Kidney epithelial cell (primary cell): ENCODE measurements at regions not wholly inside any gene's neighbourhood (a gene's known extent, or its start where the extent isn't known, plus 50 kb on each side); places are given as distances from the start of the nearest gene placed in this dataset.

ENCODE experiments used
- DNase-seq: peaks from one replicate; pipeline ENCODE4 v3.0.0-alpha.2; 2010; ENCODE audit warnings: low read depth
- H3K27me3 ChIP-seq: 2 replicates; pipeline ENCODE4 v1.6.0; 2011; ENCODE audit warnings: low read length; ENCODE audit not compliant: control insufficient read depth, insufficient read depth
- H3K36me3 ChIP-seq: 2 replicates; pipeline ENCODE4 v1.5.1; 2011; ENCODE audit warnings: low read length; ENCODE audit not compliant: control insufficient read depth, insufficient read depth
- H3K4me3 ChIP-seq: 2 replicates; pipeline ENCODE4 v1.5.1; 2011; ENCODE audit warnings: low read depth, mild to moderate bottlenecking, control low read depth, low read length
- TF ChIP-seq, protein P1 (sequence below): IDR thresholded peaks from 2 replicates; pipeline ENCODE4 v1.5.1; 2011; ENCODE audit warnings: mild to moderate bottlenecking, moderate library complexity, low read length, control low read depth, inconsistent platforms; ENCODE audit not compliant: insufficient read depth, poor library complexity, severe bottlenecking

DNA sequence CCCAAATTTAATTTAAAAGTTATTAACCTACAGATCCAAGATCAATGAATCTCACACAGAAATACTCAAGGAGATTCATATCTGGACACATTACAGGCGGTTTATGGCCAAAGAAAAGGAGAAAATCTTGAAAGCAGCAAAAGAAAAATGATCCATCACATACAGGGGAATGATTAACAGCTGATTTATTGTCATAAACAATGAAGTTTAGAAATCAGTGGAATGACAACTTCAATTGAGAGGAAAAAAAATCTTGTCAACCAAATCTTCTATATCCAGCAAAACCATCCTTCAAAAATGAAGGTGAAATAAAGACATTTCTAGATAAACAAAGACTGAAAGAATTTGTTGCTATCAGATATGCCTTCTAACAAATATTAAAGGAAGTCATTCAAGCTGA, 156.2 kb upstream of the SEMA6D start:
- Histone ChIP-seq H3K4me3 (no peak overlapping the region), H3K36me3 (no peaks in the 10 kb centered on the region), H3K27me3 (no peaks in the 10 kb centered on the region)
- TF ChIP-seq, protein P1, sequence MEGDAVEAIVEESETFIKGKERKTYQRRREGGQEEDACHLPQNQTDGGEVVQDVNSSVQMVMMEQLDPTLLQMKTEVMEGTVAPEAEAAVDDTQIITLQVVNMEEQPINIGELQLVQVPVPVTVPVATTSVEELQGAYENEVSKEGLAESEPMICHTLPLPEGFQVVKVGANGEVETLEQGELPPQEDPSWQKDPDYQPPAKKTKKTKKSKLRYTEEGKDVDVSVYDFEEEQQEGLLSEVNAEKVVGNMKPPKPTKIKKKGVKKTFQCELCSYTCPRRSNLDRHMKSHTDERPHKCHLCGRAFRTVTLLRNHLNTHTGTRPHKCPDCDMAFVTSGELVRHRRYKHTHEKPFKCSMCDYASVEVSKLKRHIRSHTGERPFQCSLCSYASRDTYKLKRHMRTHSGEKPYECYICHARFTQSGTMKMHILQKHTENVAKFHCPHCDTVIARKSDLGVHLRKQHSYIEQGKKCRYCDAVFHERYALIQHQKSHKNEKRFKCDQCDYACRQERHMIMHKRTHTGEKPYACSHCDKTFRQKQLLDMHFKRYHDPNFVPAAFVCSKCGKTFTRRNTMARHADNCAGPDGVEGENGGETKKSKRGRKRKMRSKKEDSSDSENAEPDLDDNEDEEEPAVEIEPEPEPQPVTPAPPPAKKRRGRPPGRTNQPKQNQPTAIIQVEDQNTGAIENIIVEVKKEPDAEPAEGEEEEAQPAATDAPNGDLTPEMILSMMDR, result no peak
- no peak for DNase-seq

DNA sequence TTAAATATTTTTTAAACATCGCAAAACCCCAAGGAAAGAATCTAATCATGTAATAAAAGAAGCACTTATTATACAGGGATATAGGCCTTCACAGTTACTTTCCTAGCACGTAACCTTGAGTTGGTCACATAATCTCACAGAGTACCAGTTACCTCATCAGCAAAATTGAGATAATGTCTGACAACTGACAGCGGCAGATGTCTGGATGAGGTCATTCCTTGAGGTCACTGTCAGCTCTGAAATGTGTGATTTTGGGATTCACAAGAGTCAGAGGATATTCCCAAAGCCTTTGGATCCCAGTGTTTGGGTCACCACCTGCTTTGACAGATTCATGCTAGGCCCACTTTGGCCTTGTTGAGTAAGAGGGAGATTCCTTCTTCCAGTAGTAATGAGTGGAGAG, 151.4 kb upstream of the SEMA6D start:
- TF ChIP-seq, protein P1, result no peak
- no peaks in the 10 kb centered on the region for H3K36me3 ChIP-seq
- no peak for DNase-seq
- no peak overlapping the region for H3K4me3 ChIP-seq
- no peaks in the 10 kb centered on the region for H3K27me3 ChIP-seq

DNA sequence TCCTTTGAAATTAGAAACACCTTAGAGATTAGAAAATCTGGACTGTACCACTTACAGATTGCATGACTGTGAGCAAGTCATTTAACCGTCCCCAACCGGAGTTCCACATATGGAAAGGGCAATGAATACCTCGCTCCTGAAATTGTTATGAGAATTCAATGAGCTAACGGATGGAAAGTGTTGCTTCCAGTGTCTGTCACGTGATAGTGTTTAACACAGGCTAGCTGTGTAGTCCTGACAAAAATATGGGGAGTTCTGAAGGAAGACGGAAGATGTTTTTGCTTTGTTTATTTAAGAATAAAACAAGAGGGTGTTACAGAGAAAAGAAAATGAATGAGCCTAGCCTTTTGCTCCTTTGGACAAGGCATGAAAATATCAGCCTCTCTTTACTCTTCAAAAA, 150.7 kb upstream of the SEMA6D start:
- TF ChIP-seq, protein P1, result no peak
- H3K4me3 ChIP-seq, result no peak overlapping the region
- no peak for DNase-seq
- H3K36me3 ChIP-seq, result no peaks in the 10 kb centered on the region
- no peaks in the 10 kb centered on the region for H3K27me3 ChIP-seq

DNA sequence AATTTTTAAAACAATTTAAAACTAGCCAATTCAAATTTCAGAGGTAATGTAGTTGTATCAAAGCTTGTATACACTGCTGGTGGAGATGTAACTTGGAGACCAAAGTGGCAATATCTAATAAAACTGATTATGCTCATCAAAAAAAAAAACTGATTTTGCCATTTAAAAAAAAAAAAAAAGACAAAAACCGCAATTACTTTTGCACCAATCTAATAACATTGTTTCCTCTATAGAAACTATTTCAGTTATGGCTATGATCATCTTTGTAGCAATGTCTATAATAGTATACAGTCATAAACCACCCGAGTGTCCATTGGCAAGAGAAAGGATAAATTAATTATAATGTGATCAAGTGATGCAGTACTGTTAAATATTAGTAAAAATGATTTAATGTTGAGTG, 149.3 kb upstream of the SEMA6D start:
- TF ChIP-seq, protein P1, result no peak

DNA sequence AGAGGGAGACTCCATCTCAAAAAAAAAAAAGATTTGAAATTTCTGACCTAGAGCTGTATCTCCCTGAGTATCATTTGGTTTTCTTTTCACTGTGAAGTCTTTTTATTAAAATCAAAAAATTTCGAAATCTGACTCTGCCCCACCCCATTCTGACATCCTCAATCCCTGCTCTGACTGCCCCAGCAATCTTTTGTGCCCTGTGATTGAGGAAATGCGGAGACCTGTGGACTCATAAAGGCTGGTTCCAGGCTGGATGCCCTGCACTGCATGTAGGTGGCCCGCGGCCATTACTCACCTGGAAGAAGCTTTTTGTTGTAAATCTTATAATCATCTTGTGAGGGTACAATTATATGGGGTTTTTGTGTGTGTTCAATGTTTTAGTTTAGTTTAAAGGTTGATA, 147.3 kb upstream of the SEMA6D start:
- Histone ChIP-seq H3K27me3 (no peaks in the 10 kb centered on the region), H3K36me3 (no peaks in the 10 kb centered on the region), H3K4me3 (no peak overlapping the region)
- TF ChIP-seq, protein P1, result no peak
- DNase-seq, result no peak

More for the DNA sequence above, 149.3 kb upstream of the SEMA6D start:
- Histone ChIP-seq H3K4me3 (no peak overlapping the region), H3K27me3 (no peaks in the 10 kb centered on the region), H3K36me3 (no peaks in the 10 kb centered on the region)
- DNase-seq, result no peak

DNA sequence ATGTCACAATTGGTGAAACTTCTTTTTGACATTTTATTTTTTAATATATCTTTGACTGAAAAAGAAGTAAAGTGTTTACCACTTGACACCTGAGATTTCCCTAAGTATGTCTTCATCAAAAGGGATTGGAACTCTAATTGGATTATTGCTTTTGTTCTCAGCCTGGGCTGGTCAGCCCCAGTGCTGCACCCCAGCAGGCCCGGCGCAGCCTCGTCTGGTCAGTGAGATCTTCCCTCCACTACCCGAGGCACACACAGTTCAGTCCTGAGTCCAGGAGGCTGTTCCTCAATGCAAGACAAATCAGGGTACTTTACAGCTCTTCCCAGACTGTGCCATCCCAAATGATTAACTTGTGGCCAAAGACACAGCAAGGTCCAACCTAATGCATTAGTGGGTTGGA, 146.9 kb upstream of the SEMA6D start:
- no peaks in the 10 kb centered on the region for H3K36me3 ChIP-seq
- no peaks in the 10 kb centered on the region for H3K27me3 ChIP-seq
- TF ChIP-seq, protein P1, result no peak
- no peak overlapping the region for H3K4me3 ChIP-seq
- no peak for DNase-seq
